Daoy (cell line): ENCODE measurements at regions not wholly inside any gene's neighbourhood (a gene's known extent, or its start where the extent isn't known, plus 50 kb on each side); places are given as distances from the start of the nearest gene placed in this dataset.

Experiments
- DNase-seq: peaks from one replicate; pipeline ENCODE4 v3.0.0-alpha.2; 2015; ENCODE audit warnings: low read depth

DNA sequence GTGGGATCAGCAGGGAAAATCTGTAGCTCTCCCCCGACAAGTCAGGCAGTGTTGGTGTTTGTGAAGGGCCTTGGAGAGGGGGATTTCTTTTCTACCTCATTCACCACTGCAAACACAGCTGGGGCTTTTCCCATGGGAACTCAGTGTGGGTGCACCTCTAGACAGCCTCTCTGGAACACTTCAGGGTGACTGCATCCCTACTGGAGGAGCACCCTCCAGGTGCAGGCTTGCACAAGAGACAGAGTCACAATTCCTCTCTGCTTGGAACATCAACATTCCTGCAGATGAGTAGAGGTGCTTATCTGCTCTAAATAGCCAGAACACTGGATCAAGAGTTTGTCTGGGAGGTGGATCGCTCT is 72.7 kb upstream of the AKAP13 start:
- DNase-seq, result no peak

DNA sequence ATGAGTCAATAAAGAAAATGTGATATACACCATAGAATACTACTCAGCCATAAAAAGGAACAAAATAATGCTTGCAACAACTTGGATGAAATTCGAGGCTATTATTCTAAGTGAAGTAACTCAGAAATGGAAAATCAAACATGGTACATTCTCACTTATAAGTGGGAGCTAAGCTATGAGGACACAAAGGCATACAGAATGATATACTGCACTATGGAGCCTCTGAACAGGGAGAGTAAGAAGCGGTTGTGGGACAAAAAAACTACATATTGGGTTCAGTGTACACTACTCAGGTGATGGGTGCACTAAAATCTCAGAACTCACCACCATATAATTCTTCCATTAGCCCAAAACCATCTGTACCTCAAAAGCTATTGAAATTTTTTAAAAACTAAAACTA is 68.8 kb upstream of the AKAP13 start:
- no peak for DNase-seq

DNA sequence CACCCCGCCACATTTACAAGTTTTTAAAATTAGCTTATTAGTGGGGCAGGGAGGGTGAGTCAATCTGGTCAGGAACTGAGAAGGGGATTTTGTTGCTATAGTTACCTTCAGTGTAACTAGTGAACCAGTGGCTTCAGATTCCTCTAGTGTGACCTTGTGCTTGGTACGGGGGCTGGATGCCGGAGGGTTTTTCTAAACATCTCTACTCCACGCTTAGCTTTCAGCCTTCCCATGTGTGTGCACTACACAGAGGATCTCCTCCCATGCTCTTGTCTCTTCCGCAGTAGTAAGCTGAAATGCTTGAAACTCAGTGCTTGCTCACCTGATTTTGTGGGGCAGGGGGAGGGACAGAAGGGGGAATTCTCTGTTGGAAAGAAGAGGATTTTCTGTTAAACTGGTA is 67.9 kb upstream of the AKAP13 start:
- peak; percentile 45 for DNase-seq

DNA sequence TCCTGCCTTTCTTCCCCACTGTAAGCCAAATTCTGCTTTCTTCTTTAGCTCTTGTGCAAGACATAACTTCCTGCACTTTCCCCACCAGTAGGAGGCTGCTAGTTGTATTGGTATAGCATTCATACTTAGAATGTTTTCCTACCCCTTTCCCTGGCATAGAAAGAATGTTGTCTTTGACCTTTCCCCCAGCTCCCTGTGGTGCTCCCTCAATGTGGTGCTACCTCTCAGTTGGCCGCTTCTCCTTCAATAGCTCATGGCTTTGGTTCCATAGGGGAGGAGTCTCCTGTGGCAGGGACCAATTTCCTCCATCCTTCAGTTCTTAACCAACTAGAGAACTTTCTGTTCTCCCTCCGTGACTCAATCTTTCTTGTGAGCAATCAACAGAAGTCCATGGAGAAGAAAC is 67.5 kb upstream of the AKAP13 start:
- DNase-seq, result peak; percentile 28

DNA sequence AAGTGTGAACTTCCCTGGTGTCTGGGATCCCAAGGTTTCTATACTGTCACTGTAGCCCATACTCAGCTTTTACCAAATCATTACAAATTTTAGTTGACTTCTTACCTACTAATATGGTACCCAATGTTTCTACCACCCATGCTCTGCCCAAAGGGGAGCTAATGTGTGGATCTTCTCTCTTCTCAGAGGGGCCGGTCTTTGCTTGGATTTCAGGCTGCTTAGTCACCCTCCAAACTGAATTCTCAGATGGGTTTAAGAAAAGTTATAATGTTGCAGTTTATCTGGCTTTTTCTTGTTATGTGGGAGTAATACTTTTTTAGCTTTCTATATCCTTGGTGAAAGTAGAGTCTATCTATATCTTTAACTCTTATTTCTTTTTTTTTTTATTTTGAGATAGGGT is 67.1 kb upstream of the AKAP13 start:
- DNase-seq, result no peak

DNA sequence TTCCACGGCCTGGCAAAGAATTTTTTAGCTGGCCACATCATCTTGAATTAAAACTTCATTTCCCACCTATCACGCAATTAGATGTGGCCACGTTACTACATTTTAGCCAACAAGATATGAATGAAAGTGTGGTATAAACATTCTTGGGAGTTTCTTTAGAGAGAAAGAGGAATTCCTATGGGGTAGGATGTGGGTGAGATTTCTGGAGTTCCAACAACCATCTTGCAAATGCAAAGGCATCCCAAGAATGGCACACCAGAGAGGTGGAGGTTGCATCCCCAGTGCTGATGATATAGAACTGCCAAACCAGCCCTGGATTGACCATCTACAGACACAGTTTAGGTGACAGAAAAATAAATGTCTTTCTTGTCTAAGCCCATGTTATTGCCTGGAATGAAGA is 66.3 kb upstream of the AKAP13 start:
- no peak for DNase-seq

DNA sequence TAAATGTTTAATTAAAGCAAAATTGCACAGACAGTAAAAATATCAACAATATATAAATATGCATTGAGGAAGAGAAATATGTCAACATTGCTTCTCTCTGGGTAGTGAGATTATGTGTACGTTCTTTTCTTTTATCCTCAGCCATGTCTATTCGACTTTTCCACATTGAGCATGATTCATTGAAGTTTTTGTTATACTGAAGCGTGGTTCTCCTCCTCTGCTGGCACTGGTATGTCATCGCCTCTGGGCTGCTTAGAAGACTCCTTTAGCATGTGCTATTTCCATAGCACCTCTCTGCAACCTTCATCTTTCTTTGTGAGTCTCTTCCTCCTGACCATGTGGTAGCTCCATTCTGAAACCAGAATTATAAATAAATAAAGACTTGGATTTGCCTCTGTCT is 65.8 kb upstream of the AKAP13 start:
- DNase-seq, result no peak

DNA sequence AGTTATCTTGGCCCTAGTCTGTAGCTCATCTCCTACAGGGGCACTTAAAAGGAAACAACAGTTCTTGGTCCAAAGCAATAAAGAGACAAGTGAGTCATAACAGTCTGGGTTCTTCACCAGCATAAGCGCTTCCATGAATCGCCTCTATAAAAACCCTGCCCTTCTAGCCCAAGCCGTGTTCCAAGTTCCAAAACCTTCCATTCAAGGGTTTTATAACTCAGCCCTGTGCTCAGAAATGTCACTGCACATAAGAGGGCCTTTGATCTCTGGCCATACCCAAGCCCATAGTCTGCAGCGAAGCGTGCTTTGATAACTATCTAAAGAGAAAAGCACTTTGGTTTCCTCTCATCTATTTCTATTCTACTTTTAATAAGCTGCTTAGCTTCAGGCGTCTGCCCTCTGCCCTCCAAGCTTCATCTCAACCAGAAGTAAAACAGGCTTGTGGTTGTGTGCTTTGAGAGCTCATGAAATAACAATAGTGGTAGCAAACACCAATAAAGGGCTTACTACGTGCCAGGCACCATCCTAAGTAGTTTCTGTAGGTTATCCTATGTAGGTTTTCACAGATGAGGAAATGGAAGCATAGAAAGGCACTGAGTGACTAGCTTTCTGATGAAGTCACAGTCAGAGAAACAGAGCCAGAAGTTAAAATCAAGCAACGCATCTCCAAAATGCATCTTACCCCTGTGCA is 64.0 kb upstream of the AKAP13 start:
- peak; percentile 23 for DNase-seq

DNA sequence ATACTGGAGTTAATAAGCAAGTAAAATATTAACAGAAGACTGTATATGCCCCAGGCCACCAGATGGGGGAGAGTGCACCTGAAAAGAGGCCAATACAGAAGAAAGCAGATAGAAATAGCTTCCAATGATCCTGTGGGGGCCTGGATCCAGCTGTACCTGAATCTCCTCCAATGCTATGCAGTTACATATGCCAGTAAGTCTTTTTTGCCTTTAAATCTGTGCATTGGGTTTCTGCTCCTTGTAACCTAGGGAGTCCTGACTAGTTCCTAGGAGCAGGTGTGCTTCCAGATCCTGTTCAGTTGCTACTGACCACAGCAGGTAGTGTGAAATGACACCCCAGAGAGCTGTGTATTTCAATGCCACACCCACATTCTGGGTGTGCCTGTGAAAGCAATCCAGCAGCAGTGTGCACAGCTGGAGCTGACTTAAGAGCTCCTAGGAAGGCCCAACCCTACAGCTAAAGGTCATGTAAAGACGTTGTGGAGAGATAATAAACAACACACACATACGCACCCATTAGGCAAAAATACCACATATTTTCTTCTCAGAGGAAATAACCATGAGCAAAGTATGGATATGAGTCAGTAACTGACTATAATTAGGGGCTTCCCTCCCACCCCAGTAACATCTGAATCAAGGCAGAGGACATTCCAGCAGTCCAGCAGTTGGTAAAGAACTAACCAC is 62.2 kb upstream of the AKAP13 start:
- DNase-seq, result peak; percentile 77

DNA sequence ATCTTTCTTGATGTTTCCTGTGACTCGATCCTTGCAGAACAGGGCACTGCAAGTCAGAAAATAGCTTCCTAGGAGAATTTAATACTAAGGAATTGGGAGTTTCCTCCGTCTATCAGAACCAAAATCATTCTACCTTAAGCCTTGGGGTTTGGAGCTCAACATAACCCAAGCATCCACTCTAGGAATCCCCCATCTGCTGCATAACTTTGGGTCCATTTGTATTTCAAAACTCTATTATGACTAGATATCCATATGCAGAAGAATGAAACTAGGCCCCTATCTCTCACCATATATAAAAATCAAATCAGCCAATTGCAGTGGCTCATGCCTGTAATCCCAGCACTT is 61.7 kb upstream of the AKAP13 start:
- no peak for DNase-seq

DNA sequence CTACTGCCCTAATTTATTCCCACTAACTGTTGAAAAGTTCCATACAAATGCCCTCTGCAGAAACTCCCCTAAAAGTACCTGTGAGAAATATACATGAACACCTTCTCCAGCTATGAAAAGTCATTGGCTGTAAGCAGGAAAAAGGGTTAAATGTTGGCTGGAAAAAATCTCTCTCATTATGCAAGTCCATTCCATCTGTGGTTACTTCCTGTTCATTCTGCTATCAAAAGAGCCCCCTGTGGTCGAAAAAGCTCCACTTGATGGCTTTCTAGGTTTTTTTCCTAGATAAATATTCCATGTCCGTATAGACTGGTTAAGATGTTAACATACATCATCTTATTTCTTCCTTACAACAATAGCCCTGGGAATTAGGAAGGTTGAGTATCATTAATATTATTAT is 56.2 kb upstream of the AKAP13 start:
- DNase-seq, result no peak

DNA sequence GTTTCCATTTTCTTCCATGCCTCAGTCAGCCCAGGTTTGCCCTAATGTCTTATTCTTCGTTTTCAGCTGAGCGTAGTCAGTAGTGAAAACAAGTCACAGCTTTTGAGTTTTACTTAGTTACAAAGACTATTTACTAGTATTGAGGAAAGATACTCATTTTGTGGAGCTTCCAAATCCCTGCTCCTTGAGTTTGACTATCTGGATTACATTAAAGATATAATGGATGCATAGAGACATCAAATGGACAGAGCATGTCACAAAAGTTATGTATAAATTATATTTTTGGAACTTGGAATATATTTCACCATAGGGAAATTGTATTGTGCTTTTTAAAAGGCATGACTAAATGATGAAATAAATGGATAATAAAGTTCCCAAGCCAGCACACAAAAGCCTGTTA is 54.6 kb upstream of the AKAP13 start:
- DNase-seq, result no peak

DNA sequence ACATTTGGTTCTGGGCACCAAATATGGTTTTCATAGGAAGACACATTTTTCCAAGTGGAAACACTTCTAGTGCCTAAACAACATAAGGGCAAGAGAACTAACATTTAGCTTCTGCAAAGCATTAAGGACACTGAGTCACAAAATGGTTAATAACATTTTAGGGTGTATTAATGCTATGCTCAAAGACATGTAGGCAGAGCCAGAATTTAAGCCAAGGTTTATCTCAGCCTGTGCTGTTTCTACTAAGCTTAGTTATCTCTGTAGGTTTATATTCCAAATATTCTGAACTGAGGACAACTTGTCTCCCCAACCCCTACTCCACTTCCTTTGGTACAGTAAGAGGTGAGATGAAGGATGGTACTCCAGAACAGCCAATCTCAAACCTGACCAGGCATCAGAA is 54.1 kb upstream of the AKAP13 start:
- no peak for DNase-seq

DNA sequence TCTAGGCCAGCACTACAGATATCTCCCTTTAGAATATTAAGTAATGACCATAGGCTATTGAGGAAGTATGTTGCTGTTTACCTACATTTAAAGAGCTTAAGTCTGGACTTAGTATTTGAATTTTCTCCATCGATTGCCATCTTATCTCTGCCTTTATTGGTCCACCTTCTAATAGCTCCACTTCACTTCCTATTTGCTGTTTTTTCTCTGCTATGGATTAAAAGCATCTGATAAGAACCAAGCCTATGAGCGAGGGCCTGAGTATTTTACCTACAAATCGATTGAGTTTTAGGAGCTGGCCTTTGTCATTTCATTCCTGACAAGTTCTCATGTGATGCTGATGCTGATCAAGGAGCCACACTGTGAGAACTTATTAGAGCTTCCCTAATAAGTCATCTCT is 52.6 kb upstream of the AKAP13 start:
- DNase-seq, result no peak

DNA sequence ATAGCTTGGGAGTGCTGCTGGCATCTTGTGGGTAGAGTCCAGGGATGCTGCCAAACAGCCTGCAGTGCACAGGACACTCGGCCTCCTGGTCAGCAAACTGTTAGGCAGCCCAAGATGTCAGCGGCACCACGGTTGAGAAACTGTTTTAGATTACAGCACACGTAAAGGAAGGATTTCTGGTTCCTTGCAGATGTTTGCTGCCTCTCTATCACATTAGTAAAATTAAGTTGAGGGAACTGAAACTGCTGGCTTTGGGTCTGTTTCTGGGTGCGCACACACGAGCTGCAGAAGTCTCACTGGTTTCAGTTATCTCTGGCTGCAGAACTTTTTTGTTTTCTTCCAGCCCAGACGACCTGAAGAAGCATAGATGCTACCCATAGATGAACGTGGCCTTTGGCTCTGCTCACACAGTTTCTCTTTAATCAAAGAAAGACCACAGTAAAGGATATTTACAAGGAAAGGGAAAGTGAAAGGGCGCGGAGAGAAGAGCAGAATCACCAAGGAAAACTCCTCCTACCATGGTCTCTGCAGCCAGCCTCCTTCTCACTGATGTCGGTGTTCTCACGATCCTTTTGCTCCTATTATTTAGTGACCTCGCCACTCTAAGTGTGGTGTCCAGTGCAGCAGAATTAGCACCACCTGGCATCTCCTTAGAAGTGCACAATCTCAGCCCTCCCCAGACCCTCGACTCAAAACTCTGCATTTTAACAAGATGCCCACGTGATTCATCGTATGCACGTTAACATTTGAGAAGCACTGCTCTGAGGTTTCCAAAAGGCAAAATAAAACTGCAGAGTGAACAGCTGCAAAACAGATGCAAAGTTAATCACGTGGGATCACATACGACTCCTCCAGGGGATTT is 50.6 kb upstream of the AKAP13 start:
- DNase-seq, result peak; percentile 44
